HCT116 (cell line): ENCODE measurements at regions not wholly inside any gene's neighbourhood (a gene's known extent, or its start where the extent isn't known, plus 50 kb on each side); places are given as distances from the start of the nearest gene placed in this dataset.

Experiments used
- ATAC-seq: fragments of 200-7000 bp; cut with Tn5 transposase; 2 replicates; pipeline ENCODE4 v1.9.1; 2020; ENCODE audit warnings: mild to moderate bottlenecking, moderate library complexity
- BruUV-seq: library from RNA; stranded (reverse); fragments of 400-500 nt; replicated peaks from 2 replicates; lab custom pipeline; 2021; lab: Mats Ljungman, UMichigan
- CTCF ChIA-PET: fragments of 300-600 bp; sonication (Branson Sonifier 250); formaldehyde crosslinking; loops from one replicate; lab custom pipeline; 2021; ENCODE audit warnings: antibody characterized with exemption; lab: Charles Lee
- POLR2A ChIA-PET: fragments of 300-600, 350-600 bp; sonication (Branson Sonifier 250); formaldehyde crosslinking; loops from one replicate; lab custom pipeline; 2021; ENCODE audit warnings: antibody characterized with exemption; lab: Charles Lee
- RAD21 ChIA-PET, 2 experiments: fragments of 300-600 bp; sonication (Branson Sonifier 250); formaldehyde crosslinking; loops; one replicate each; lab custom pipeline; 2023; ENCODE audit warnings: low total read pairs in 2 of 2; ENCODE audit not compliant: uncharacterized antibody in 2 of 2, unreplicated experiment in 2 of 2, low non-redundant PET in 1 of 2; lab: Charles Lee
- DNase-seq: peaks from one replicate; pipeline ENCODE4 v3.0.0-alpha.2; 2010; ENCODE audit warnings: low read depth, low spot score
- H2AFZ ChIP-seq: fragments of 200-600 bp; shearing (Covaris generic), sonication (generic); 2 replicates; pipeline ENCODE4 v1.6.1; 2017; ENCODE audit warnings: low read depth, mixed run types, mixed read lengths, antibody characterized with exemption, low read length; ENCODE audit not compliant: poor library complexity, severe bottlenecking
- H3K27ac ChIP-seq: 2 replicates; pipeline ENCODE4 v1.5.1; 2012; ENCODE audit warnings: low read depth, low read length
- H3K27me3 ChIP-seq: fragments of 200-600 bp; sonication (generic); 2 replicates; pipeline ENCODE4 v1.6.1; 2016; ENCODE audit warnings: mixed run types, low read length, mixed read lengths; ENCODE audit not compliant: insufficient read depth
- H3K36me3 ChIP-seq, 2 experiments: fragments of 200-500 bp in 1 of 2; fragments of 200-600 bp in 1 of 2; sonication (Bioruptor generic) in 1 of 2; sonication (generic) in 1 of 2; 2 replicates each; pipeline versions ENCODE4 v1.5.1 to v1.6.1; 2014 to 2016; ENCODE audit warnings: low read length in 2 of 2, inconsistent platforms in 1 of 2, mixed read lengths in 1 of 2, mixed run types in 1 of 2; ENCODE audit not compliant: insufficient read depth in 2 of 2, control insufficient read depth in 1 of 2
- H3K4me1 ChIP-seq, 2 experiments: fragments of 200-600 bp in 1 of 2; sonication (generic) in 1 of 2; 2 replicates each; pipeline versions ENCODE4 v1.5.1 to v1.6.1; 2012 to 2017; ENCODE audit warnings: low read length in 2 of 2, inconsistent platforms in 1 of 2, mild to moderate bottlenecking in 1 of 2, mixed read lengths in 1 of 2, mixed run types in 1 of 2, moderate library complexity in 1 of 2; ENCODE audit not compliant: insufficient read depth in 2 of 2, control insufficient read depth in 1 of 2
- H3K4me2 ChIP-seq: fragments of 200-600 bp; sonication (generic); 2 replicates; pipeline ENCODE4 v1.6.1; 2017; ENCODE audit warnings: mixed run types, low read length, mixed read lengths
- H3K4me3 ChIP-seq, 2 experiments: fragments of 200-600 bp in 1 of 2; sonication (generic) in 1 of 2; replicated peaks in 1 of 2; 2 replicates each; pipeline ENCODE4 v1.5.1; 2011 to 2016; ENCODE audit warnings: low read length in 2 of 2, control low read depth in 1 of 2, low read depth in 1 of 2, mild to moderate bottlenecking in 1 of 2, mixed read lengths in 1 of 2, mixed run types in 1 of 2
- H3K79me2 ChIP-seq: fragments of 200-600 bp; sonication (generic); 2 replicates; pipeline ENCODE4 v1.6.1; 2017; ENCODE audit warnings: mild to moderate bottlenecking, mixed run types, low read length, moderate library complexity, mixed read lengths; ENCODE audit not compliant: insufficient read depth
- H3K9ac ChIP-seq: fragments of 200-600 bp; sonication (generic); 2 replicates; pipeline ENCODE4 v1.6.1; 2016; ENCODE audit warnings: low read length, mixed read lengths
- H3K9me2 ChIP-seq: fragments of 200-600 bp; sonication (generic), shearing (Covaris generic); 2 replicates; pipeline ENCODE4 v1.6.1; 2017; ENCODE audit warnings: mixed run types, mild to moderate bottlenecking, moderate library complexity; ENCODE audit not compliant: insufficient read depth
- H3K9me3 ChIP-seq, 2 experiments: fragments of 200-500 bp in 1 of 2; fragments of 200-600 bp in 1 of 2; sonication (Bioruptor generic) in 1 of 2; sonication (generic) in 1 of 2; 2 replicates each; pipeline ENCODE4 v1.6.1; 2014 to 2017; ENCODE audit warnings: low read length in 2 of 2, mixed read lengths in 2 of 2, inconsistent platforms in 1 of 2, low read depth in 1 of 2, mild to moderate bottlenecking in 1 of 2, mixed run types in 1 of 2, moderate library complexity in 1 of 2; ENCODE audit not compliant: control insufficient read depth in 1 of 2, insufficient read depth in 1 of 2
- H4K20me1 ChIP-seq: fragments of 200-600 bp; sonication (generic), shearing (Covaris generic); 2 replicates; pipeline ENCODE4 v1.6.1; 2017; ENCODE audit warnings: mixed run types, mild to moderate bottlenecking, moderate library complexity; ENCODE audit not compliant: insufficient read depth
- CBX3 ChIP-seq: IDR thresholded peaks from 2 replicates; pipeline ENCODE4 v1.6.1; 2012; ENCODE audit warnings: low read depth
- CEBPB ChIP-seq: IDR thresholded peaks from 2 replicates; pipeline ENCODE4 v1.6.1; 2012; ENCODE audit warnings: low read depth
- EGR1 ChIP-seq: IDR thresholded peaks from 2 replicates; pipeline ENCODE4 v1.6.1; 2012; ENCODE audit warnings: low read depth
- ELF1 ChIP-seq: IDR thresholded peaks from 2 replicates; pipeline ENCODE4 v1.6.1; 2012; ENCODE audit warnings: low read depth, borderline replicate concordance
- EZH2 ChIP-seq: fragments of 200-600 bp; sonication (generic); IDR thresholded peaks from 2 replicates; pipeline ENCODE4 v1.6.1; 2017; ENCODE audit warnings: antibody characterized with exemption, mixed run types
- EZH2phosphoT487 ChIP-seq: fragments of 200-600 bp; IDR thresholded peaks from 2 replicates; pipeline ENCODE4 v1.6.1; 2018; ENCODE audit warnings: antibody characterized with exemption, borderline replicate concordance
- FOSL1 ChIP-seq: IDR thresholded peaks from 2 replicates; pipeline ENCODE4 v1.6.1; 2012; ENCODE audit warnings: low read depth
- JUND ChIP-seq: IDR thresholded peaks from 2 replicates; pipeline ENCODE4 v1.6.1; 2012
- POLR2A ChIP-seq: IDR thresholded peaks from 2 replicates; pipeline ENCODE4 v1.7.0; 2011; ENCODE audit warnings: borderline replicate concordance; ENCODE audit not compliant: insufficient read depth, insufficient read length; ENCODE audit errors: extremely low read depth
- REST ChIP-seq: IDR thresholded peaks from 2 replicates; pipeline ENCODE4 v1.6.1; 2012; ENCODE audit warnings: low read depth
- SIN3A ChIP-seq: IDR thresholded peaks from 2 replicates; pipeline ENCODE4 v1.6.1; 2012; ENCODE audit warnings: low read depth
- TCF7L2 ChIP-seq: IDR thresholded peaks from 2 replicates; pipeline ENCODE4 v1.7.0; 2011; ENCODE audit warnings: borderline replicate concordance, inconsistent platforms; ENCODE audit not compliant: insufficient read depth, insufficient read length; ENCODE audit errors: extremely low read depth
- YY1 ChIP-seq: IDR thresholded peaks from 2 replicates; pipeline ENCODE4 v1.6.1; 2011; ENCODE audit warnings: low read length, low read depth, moderate library complexity, mild to moderate bottlenecking; ENCODE audit not compliant: insufficient replicate concordance; ENCODE audit errors: extremely low read depth
- ZFX ChIP-seq: fragments of 450-650 bp; IDR thresholded peaks from 2 replicates; pipeline ENCODE4 v1.6.1; 2017
- ZNF274 ChIP-seq: fragments of 200-500 bp; sonication (Bioruptor generic); IDR thresholded peaks from 2 replicates; pipeline ENCODE4 v1.6.1; 2014; ENCODE audit warnings: mild to moderate bottlenecking, low read depth, low read length, inconsistent platforms
- intact Hi-C: fragments of 100-400 bp; cut with micrococcal nuclease; formaldehyde crosslinking; loops from 2 replicates; pipeline ENCODE4 v1.10.0; 2022

GRCh38 chr6:140068801-140069200 lies 694.4 kb upstream of the CITED2 start:
- no peak for DNase-seq
- no peak for TF ChIP-seq EZH2phosphoT487
- no peak for TF ChIP-seq TCF7L2
- no peak for TF ChIP-seq ZNF274
- TF ChIP-seq POLR2A: no peak
- no peak for TF ChIP-seq CEBPB
- TF ChIP-seq EZH2: no peak
- TF ChIP-seq ZFX: no peak
- TF ChIP-seq FOSL1: no peak
- no peak for TF ChIP-seq REST
- TF ChIP-seq JUND: no peak
- TF ChIP-seq ELF1: no peak
- no peak for TF ChIP-seq SIN3A
- TF ChIP-seq EGR1: no peak
- no peak for TF ChIP-seq CBX3
- TF ChIP-seq YY1: no peak
- Histone ChIP-seq H4K20me1 (no peaks in the 10 kb centered on the region), H3K4me3 (no peak overlapping the region), H3K4me2 (no peak overlapping the region), H3K36me3 (no peaks in the 10 kb centered on the region), H3K27me3 (no peaks in the 10 kb centered on the region), H3K9me2 (no peaks in the 10 kb centered on the region), H3K9ac (no peak overlapping the region), H3K9me3 (no peaks in the 10 kb centered on the region), H2AFZ (no peak overlapping the region), H3K27ac (no peak overlapping the region), H3K79me2 (no peaks in the 10 kb centered on the region), H3K4me1 (no peaks in the 10 kb centered on the region)
- no peak for ATAC-seq
- POLR2A ChIA-PET: no interaction called here
- CTCF ChIA-PET: no interaction called here
- RAD21 ChIA-PET: no interaction called here
- intact Hi-C loops: no loop called here
- no TSS peak for BruUV-seq
